ENCODE measurements at regions not wholly inside any gene's neighbourhood (a gene's known extent, or its start where the extent isn't known, plus 50 kb on each side); places are given as distances from the start of the nearest gene placed in this dataset.

DNA sequence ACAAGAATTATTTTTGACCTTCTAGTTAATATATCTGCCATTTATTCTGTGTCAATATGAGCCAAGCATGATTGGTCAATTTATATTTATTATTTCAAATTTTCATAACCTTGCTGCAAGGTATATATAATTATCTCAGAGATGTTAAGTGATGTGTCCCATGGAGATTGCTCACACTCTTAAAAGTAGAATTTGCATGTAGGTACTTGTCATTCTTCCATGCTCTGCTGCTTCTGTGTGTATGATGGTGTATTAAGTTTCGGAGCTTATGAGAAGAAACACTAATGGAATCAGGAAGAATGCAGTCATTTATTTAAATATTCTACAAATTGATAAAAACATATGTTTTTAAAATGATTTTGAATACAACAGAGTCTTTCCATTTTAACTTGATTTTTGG lies 586.8 kb upstream of the MIR17HG start:
- no peak for TF ChIP-seq CTCF (conservative IDR thresholded peaks at IDR 0.05; ENCODE audit: low read depth, low read length)
- no peak for TF ChIP-seq EZH2phosphoT487 (IDR thresholded peaks at IDR 0.05; ENCODE audit: borderline replicate concordance, low read length)
- no peak for TF ChIP-seq EZH2 (IDR thresholded peaks at IDR 0.05; ENCODE audit: low read length, unreplicated experiment)
